HL-60 (cell line): ENCODE measurements at regions not wholly inside any gene's neighbourhood (a gene's known extent, or its start where the extent isn't known, plus 50 kb on each side); places are given as distances from the start of the nearest gene placed in this dataset.

Experiments used
- DNase-seq, 2 experiments: peaks; one replicate each; pipeline ENCODE4 v3.0.0-alpha.2; 2010 to 2020; ENCODE audit warnings: low read depth in 1 of 2, low spot score in 1 of 2
- H3K27ac ChIP-seq: fragments of 250-450 bp; sonication (Bioruptor Pico); replicated peaks from 2 replicates; pipeline ENCODE4 v1.5.1; 2020; ENCODE audit warnings: mild to moderate bottlenecking, moderate library complexity
- H3K27me3 ChIP-seq: fragments of 250-450 bp; sonication (Bioruptor Pico); 2 replicates; pipeline ENCODE4 v1.5.1; 2021; ENCODE audit warnings: mild to moderate bottlenecking, moderate library complexity; ENCODE audit not compliant: insufficient read depth, poor library complexity, severe bottlenecking
- H3K4me3 ChIP-seq: replicated peaks from 2 replicates; pipeline ENCODE4 v1.5.1; 2011; ENCODE audit warnings: mild to moderate bottlenecking, control low read depth, low read length; ENCODE audit not compliant: insufficient read depth
- GABPA ChIP-seq: IDR thresholded peaks from 2 replicates; pipeline ENCODE4 v1.6.1; 2012; ENCODE audit warnings: low read depth
- POLR2AphosphoS5 ChIP-seq: IDR thresholded peaks from 2 replicates; pipeline ENCODE4 v1.6.1; 2012; ENCODE audit warnings: low read depth
- SPI1 ChIP-seq: IDR thresholded peaks from 2 replicates; pipeline ENCODE4 v1.6.1; 2012; ENCODE audit warnings: low read depth, mild to moderate bottlenecking, borderline replicate concordance
- TF ChIP-seq, protein P1 (sequence below): IDR thresholded peaks from one replicate; pipeline ENCODE4 v1.5.1; 2011; ENCODE audit warnings: low read length, control low read depth, inconsistent platforms; ENCODE audit not compliant: insufficient read depth
- TF ChIP-seq, protein P2 (sequence below): IDR thresholded peaks from 2 replicates; pipeline ENCODE4 v1.6.1; 2012; ENCODE audit warnings: low read depth; ENCODE audit not compliant: insufficient replicate concordance

DNA sequence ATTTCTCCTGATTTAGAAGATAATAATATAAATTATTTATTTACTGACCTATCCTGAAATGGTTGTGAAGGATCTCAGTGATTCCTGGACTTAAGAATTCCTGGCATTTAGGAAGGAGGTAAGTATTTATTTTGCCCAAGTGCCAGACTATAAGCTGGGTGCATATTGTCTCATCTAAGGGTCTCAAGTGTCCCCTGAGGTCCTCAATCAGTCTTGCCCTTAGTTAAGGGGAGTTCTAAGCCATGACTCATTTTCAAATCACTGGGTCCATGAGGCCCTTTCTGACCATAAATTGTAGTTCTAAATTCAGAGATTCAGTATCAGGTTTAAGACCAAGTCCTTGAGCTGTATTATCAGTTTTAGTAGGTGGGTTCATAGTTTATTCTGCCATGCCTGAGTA, 251.6 kb upstream of the MEOX2 start:
- no peak for DNase-seq
- H3K4me3 ChIP-seq = no peak overlapping the region
- no peak for TF ChIP-seq GABPA
- TF ChIP-seq, protein P1, sequence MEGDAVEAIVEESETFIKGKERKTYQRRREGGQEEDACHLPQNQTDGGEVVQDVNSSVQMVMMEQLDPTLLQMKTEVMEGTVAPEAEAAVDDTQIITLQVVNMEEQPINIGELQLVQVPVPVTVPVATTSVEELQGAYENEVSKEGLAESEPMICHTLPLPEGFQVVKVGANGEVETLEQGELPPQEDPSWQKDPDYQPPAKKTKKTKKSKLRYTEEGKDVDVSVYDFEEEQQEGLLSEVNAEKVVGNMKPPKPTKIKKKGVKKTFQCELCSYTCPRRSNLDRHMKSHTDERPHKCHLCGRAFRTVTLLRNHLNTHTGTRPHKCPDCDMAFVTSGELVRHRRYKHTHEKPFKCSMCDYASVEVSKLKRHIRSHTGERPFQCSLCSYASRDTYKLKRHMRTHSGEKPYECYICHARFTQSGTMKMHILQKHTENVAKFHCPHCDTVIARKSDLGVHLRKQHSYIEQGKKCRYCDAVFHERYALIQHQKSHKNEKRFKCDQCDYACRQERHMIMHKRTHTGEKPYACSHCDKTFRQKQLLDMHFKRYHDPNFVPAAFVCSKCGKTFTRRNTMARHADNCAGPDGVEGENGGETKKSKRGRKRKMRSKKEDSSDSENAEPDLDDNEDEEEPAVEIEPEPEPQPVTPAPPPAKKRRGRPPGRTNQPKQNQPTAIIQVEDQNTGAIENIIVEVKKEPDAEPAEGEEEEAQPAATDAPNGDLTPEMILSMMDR = no peak
- TF ChIP-seq, protein P2, sequence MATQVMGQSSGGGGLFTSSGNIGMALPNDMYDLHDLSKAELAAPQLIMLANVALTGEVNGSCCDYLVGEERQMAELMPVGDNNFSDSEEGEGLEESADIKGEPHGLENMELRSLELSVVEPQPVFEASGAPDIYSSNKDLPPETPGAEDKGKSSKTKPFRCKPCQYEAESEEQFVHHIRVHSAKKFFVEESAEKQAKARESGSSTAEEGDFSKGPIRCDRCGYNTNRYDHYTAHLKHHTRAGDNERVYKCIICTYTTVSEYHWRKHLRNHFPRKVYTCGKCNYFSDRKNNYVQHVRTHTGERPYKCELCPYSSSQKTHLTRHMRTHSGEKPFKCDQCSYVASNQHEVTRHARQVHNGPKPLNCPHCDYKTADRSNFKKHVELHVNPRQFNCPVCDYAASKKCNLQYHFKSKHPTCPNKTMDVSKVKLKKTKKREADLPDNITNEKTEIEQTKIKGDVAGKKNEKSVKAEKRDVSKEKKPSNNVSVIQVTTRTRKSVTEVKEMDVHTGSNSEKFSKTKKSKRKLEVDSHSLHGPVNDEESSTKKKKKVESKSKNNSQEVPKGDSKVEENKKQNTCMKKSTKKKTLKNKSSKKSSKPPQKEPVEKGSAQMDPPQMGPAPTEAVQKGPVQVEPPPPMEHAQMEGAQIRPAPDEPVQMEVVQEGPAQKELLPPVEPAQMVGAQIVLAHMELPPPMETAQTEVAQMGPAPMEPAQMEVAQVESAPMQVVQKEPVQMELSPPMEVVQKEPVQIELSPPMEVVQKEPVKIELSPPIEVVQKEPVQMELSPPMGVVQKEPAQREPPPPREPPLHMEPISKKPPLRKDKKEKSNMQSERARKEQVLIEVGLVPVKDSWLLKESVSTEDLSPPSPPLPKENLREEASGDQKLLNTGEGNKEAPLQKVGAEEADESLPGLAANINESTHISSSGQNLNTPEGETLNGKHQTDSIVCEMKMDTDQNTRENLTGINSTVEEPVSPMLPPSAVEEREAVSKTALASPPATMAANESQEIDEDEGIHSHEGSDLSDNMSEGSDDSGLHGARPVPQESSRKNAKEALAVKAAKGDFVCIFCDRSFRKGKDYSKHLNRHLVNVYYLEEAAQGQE = no peak
- TF ChIP-seq POLR2AphosphoS5 = no peak
- TF ChIP-seq SPI1 = no peak
- H3K27ac ChIP-seq = no peak overlapping the region
- H3K27me3 ChIP-seq = no peaks in the 10 kb centered on the region

DNA sequence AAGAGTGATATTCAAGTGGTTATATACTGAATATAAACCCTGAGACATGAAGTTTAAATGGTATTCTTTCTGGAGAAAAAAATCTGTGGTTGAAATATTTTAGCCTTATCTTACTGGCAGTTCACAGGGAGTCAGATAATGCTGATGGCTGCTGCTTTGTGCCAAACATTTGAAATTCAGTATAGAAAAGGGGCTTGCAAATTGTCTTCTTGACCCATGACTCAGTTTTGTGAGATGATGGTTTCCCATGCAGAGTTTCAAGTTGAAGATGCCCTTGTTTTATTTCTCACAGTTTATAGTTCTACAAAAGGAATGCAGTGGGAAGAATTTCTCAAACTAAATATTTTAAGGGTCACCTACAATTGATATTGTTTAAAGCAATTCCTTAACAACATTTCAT, 251.1 kb upstream of the MEOX2 start:
- no peak for DNase-seq
- no peak overlapping the region for H3K4me3 ChIP-seq
- no peaks in the 10 kb centered on the region for H3K27me3 ChIP-seq
- TF ChIP-seq GABPA (no peak), POLR2AphosphoS5 (no peak)
- TF ChIP-seq, protein P1 = no peak
- TF ChIP-seq, protein P2 = no peak
- no peak overlapping the region for H3K27ac ChIP-seq

DNA sequence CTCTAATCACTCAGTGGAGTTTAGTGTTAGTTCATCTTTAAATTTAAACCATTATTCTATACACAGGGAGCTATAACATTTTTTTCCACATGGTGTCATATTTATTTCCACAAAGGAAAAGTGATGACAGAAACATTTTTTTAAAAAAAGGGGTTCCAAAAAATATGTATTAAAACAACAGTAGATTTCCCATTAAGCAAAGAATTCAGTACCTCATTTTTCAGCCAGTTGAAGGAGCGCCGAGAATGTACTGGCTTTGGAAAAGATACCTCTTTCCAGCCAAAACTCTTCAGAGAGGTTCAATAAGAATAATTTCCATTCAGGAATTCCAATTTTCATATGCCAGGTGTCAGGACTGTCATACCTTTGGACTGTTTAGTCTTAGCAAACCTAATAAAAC, 250.5 kb upstream of the MEOX2 start:
- Histone ChIP-seq H3K27ac (no peak overlapping the region), H3K27me3 (no peaks in the 10 kb centered on the region), H3K4me3 (no peak overlapping the region)
- TF ChIP-seq, protein P1 = no peak
- TF ChIP-seq, protein P2 = no peak
- TF ChIP-seq SPI1 (no peak), POLR2AphosphoS5 (no peak), GABPA (no peak)
- DNase-seq = no peak
